Stimulated activated CD4-positive, alpha-beta T cell treated with anti-CD3 and anti-CD28 coated beads, Interleukin-1b, Interleukin-23, amount 100 ng/mL, for 24 hours (primary cell): ENCODE measurements at regions not wholly inside any gene's neighbourhood (a gene's known extent, or its start where the extent isn't known, plus 50 kb on each side); places are given as distances from the start of the nearest gene placed in this dataset.

Source experiments
- DNase-seq, 4 experiments: peaks; one replicate each; pipeline ENCODE4 v3.0.0-alpha.2; 2020; ENCODE audit warnings: low read depth in 4 of 4, low spot score in 1 of 4

DNA sequence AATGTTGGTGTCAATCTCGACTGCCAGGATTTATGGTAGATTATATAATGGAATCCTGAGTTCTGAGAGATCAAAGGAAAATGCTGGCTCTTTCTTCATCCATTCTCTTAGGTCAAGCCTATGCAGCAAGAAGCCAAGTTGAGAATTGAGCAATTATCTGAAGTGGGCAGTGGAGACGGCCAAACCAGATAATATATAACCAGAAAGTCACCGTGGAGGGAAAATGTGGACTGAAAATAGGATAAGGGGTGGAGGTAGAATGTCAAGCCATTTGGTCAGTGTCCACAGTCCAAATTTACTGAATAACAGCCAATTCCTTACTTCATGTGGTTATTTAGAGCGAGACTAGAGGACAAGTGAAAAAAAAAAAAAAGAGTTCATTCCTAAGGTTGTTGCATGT is 107.8 kb upstream of the ESR1 start:
- no peak for DNase-seq

- no peak for DNase-seq
These were observed 105.4 kb upstream of the ESR1 start for GRCh38 chr6:151701911-151702562.

- no peak for DNase-seq
These were observed 104.4 kb upstream of the ESR1 start for GRCh38 chr6:151702851-151703658.

GRCh38 chr6:151704383-151704782 is 103.1 kb upstream of the ESR1 start:
- DNase-seq, result peak in 1 of 4 experiments; percentile 39

- DNase-seq, result no peak
These were observed 101.3 kb upstream of the ESR1 start for GRCh38 chr6:151705993-151706733.

- no peak for DNase-seq
These were observed 98.2 kb upstream of the ESR1 start for GRCh38 chr6:151709329-151709728.

DNA sequence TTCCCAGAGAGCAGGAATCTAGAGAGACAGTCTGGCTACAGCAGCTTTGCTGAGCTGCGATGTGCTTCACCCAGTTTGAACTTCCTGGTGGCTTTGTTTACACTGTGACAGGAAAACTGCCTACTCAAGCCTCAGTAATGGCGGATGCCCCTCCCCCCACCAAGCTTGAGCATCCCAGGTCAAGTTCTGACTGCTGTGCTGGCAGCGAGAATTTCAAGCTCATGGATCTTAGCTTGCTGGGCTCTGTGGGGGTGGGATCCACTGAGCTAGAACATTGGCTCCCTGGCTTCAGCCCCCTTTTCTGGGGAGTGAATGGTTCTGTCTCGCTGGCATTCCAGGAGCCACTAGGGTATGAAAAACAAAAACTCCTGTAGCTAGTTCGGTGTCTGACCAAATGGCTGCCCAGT is 91.0 kb upstream of the ESR1 start:
- DNase-seq, result no peak

DNA sequence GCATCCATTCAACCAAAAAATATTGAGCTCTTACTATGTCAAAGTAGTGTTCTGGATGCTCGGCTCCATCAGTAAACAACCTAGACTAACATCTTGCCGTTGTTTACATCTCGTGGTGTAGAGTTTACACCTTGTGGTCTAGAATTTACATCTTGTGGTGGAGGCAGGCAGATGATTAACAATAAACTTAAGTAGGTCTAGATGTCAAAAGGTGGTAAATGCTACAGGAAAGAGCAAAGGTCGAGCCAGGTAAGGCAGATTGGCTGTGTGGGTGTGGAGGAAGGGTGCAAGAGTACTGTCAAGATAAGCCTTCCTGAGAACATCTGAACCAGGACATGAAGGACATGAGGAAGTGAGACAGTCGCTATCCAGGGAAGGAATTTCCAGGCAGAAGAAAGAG is 88.4 kb upstream of the ESR1 start:
- DNase-seq, result no peak

DNA sequence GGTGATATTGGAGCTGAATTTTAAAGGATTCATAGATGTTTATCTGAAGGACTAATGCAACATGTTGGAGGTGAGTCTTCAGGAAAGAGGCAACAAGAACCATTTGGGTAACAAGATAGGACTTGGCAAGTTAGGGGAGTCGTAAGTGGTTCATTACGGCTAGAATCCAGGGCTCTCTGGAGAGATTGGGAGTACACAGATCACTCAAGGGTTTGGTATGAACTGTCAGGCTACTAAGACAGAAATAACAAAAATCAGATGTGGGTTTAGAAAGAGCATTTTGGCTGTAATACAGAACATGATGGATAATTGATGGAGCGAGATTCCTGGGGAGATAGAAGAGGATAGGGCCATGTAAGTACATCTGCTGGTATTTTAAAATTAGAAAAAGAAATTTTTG is 86.3 kb upstream of the ESR1 start:
- no peak for DNase-seq

DNA sequence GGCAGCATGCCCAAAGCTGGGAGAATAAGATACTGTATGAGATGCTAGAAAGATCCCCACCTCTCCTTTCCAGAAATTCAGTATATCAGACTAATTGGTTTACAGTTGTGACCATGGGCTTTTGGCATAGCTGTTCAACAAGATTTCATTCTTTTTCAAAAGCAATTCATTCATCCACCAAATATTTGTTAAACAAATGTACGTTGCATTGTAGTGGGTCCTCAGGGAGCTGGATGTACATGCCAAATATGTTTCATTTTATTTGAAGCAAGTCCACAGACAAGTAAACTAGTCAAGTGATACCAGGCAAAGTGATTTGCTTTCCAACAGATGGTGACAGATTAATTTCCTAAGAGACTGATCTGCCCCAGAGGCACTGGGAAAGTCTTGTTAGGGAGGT is 85.8 kb upstream of the ESR1 start:
- no peak for DNase-seq

DNA sequence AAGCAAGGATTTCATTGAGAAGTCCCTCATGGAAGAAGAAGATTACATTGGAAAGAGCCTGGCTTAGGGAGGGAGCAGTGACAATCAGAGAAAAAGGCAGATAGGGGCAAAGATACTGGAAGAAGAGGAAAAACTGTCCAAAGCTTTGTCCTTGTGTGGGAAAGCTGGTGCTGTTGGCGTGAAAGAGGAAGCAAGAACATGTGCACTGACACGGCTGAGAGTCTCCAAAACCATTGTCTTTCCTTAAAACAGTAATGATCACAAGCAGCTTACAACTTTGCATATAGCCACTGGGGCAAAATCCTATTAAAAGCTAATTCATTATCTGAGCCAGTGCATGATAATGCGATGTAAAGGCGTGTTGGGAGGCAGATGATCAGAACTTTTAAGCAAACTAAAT is 85.1 kb upstream of the ESR1 start:
- no peak for DNase-seq

DNA sequence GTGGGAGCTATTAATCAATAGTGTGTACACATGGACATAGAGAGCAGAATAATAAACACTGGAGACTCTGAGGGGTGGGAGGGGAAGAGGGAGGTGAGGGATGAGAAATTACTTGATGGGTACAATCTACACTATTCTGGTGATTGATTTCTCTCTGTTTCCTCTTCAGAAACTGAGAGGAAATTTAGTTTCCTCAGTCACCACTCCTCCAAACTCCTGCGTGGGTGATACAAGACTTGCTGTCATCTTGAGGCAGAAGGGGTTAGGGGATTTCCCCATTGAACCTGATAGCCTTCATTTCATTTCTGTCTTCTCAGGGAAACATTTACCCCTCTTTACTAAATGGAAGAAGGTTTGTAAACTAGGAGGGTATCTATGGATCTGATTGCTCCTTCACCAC is 84.3 kb upstream of the ESR1 start:
- DNase-seq, result peak in 3 of 4 experiments; percentile 16 to 48 (median 38)

DNA sequence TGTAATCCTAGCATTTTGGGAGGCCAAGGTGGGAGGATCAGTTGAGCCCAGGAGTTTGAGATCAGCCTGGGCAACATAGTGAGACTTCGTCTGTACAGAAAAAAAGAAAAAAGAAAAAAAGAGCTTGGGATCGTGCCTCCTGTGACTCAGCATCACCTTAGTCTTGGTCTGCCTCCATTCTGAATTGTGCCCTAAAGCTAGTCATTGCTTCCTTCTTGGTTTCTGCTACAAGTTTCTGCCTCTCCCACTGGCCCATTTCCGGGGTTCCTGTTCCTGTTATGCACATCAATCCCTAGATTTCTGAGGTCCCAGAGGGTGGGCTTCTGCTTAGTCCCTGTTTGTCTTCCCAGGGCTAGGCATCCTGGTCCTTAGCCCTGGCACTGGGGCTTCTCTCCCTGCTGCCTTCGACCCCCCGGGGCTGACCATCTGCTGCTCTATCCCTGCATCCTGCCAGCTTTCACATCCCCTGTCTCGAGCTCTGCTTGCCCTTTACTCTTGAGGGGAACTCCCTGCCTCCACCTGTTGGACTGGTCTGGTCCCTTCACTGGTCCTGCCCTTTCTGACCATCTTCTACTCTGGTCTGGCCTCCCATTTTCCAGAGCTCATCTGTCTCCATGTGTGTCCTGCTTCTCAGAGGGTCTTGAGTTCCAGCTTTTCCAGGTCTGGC is 77.5 kb upstream of the ESR1 start:
- DNase-seq, result no peak

DNA sequence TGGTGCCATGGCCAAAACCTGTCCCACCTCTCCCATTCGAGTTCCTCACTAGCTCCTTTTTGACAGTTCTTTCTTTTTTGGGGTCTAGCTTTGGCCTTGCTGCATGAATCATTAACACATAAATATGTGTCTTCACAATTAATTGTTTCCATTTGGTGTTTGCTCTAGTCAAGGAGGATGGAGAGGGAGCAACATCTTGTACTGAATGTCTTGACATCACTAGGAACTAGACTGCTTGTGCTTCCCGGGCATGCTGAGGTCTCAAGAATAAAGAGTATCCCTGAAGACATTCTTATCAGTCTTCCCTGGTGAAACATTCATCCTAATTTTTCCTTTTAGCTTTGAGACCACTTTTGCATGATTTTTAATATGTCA is 77.0 kb upstream of the ESR1 start:
- no peak for DNase-seq

- DNase-seq, result no peak
These were observed 76.2 kb upstream of the ESR1 start for GRCh38 chr6:151731313-151731712.

- no peak for DNase-seq
These were observed 73.7 kb upstream of the ESR1 start for GRCh38 chr6:151733680-151734320.

DNA sequence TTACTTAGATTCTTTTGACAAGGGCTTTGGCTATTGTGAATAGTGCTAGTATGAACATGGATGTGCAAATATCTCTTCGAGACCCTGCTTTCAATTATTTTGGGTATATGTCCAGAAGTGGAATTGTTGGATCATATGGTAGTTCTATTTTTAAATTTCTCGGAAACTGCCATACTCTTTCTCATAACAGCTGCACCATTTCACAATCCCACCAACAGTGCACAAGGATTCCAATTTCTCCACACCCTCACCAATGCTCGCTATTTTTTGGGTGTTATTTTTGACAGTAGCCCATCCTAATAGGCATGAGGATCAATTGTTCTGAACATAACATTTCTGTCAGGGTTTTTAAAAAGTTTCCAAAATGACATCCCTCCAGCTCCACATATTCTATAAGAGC is 69.2 kb upstream of the ESR1 start:
- no peak for DNase-seq

- DNase-seq, result no peak
These were observed 68.5 kb upstream of the ESR1 start for GRCh38 chr6:151738960-151739359.

DNA sequence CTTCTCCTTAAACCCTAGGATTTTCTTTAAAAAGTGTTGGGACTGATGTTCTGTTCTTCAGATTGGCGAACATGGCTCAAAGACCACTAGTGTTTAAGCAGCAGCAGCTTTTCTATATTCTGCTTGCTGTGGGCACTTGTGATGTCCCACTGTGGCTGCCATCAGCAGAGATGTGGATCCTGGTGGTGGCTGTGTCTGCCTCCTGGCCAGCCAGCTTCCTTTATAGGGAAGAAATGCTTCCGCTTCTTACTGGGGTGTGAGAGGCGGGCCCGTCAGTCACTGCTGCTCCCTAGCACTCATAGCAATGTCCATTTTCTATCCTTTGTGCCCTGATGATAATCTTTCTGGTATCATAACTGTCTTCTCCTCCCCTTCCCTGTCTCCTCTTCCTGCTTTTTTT is 66.7 kb upstream of the ESR1 start:
- DNase-seq, result no peak

DNA sequence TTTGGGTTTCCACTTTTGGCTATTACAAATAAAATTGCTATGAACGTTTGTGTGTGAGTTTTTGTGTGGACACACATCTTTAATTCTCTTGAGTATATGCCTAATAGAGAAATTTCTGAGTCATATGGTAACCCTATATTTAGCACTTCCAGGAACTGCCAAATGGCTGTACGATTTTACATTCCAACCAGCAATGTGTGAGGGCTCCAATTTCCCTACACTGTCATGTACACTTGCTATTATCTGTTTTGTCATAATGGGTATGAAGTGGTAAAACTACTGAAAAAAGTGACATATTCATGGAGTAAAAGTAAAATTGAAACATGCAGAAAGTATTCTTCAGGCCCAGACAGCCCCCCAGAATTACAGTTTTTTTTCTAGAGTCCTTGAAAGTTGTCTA is 59.6 kb upstream of the ESR1 start:
- no peak for DNase-seq

GRCh38 chr6:151749341-151749740 is 58.1 kb upstream of the ESR1 start:
- no peak for DNase-seq
